WERI-Rb-1 (cell line): ENCODE measurements at regions not wholly inside any gene's neighbourhood (a gene's known extent, or its start where the extent isn't known, plus 50 kb on each side); places are given as distances from the start of the nearest gene placed in this dataset.

ENCODE experiments used
- DNase-seq: peaks from one replicate; pipeline ENCODE4 v3.0.0-alpha.2; 2020
- H3K27ac ChIP-seq: fragments of 250-450 bp; sonication (Bioruptor Pico); 2 replicates; pipeline ENCODE4 v1.5.1; 2020; ENCODE audit warnings: mild to moderate bottlenecking, moderate library complexity
- H3K27me3 ChIP-seq: fragments of 250-450 bp; sonication (Bioruptor Pico); 2 replicates; pipeline ENCODE4 v1.5.1; 2021; ENCODE audit warnings: mild to moderate bottlenecking, low read depth, moderate library complexity; ENCODE audit not compliant: insufficient read depth, severe bottlenecking
- H3K36me3 ChIP-seq: fragments of 250-450 bp; sonication (Bioruptor Pico); 2 replicates; pipeline ENCODE4 v1.5.1; 2020; ENCODE audit warnings: mild to moderate bottlenecking, moderate library complexity
- H3K4me3 ChIP-seq: 2 replicates; pipeline ENCODE4 v1.5.1; 2011; ENCODE audit warnings: low read depth, mild to moderate bottlenecking, control low read depth, low read length
- H3K9me3 ChIP-seq: fragments of 250-450 bp; sonication (Bioruptor Pico); 2 replicates; pipeline ENCODE4 v1.5.1; 2021; ENCODE audit warnings: mild to moderate bottlenecking, moderate library complexity; ENCODE audit not compliant: severe bottlenecking
- CTCF ChIP-seq: IDR thresholded peaks from 2 replicates; pipeline ENCODE4 v1.5.1; 2011; ENCODE audit warnings: low read depth, mild to moderate bottlenecking, control low read depth, inconsistent platforms, low read length

GRCh38 chr12:30110958-30111586 is 327.3 kb upstream of the TMTC1 start:
- no peak overlapping the region for H3K27ac ChIP-seq
- no peak overlapping the region for H3K4me3 ChIP-seq
- no peak for DNase-seq
- no peak for TF ChIP-seq CTCF
- H3K9me3 ChIP-seq: no peaks in the 10 kb centered on the region
- H3K27me3 ChIP-seq: no peaks in the 10 kb centered on the region
- H3K36me3 ChIP-seq: no peaks in the 10 kb centered on the region

GRCh38 chr12:30110498-30110897 is 326.8 kb upstream of the TMTC1 start:
- TF ChIP-seq CTCF: no peak
- DNase-seq: no peak
- Histone ChIP-seq H3K9me3 (no peaks in the 10 kb centered on the region), H3K27ac (no peak overlapping the region), H3K36me3 (no peaks in the 10 kb centered on the region), H3K27me3 (no peaks in the 10 kb centered on the region), H3K4me3 (no peak overlapping the region)

- Histone ChIP-seq H3K36me3 (no peaks in the 10 kb centered on the region), H3K27me3 (no peaks in the 10 kb centered on the region), H3K9me3 (no peaks in the 10 kb centered on the region), H3K27ac (no peak overlapping the region), H3K4me3 (no peak overlapping the region)
- DNase-seq: no peak
- no peak for TF ChIP-seq CTCF
Measured at GRCh38 chr12:30108666-30109065, 324.9 kb upstream of the TMTC1 start.

GRCh38 chr12:30106204-30106965 is 322.6 kb upstream of the TMTC1 start:
- no peak overlapping the region for H3K27ac ChIP-seq
- H3K36me3 ChIP-seq: no peaks in the 10 kb centered on the region
- DNase-seq: peak; percentile 35
- H3K4me3 ChIP-seq: no peak overlapping the region
- no peak for TF ChIP-seq CTCF
- no peaks in the 10 kb centered on the region for H3K27me3 ChIP-seq
- no peaks in the 10 kb centered on the region for H3K9me3 ChIP-seq

GRCh38 chr12:30105505-30105904 is 321.8 kb upstream of the TMTC1 start:
- no peak for TF ChIP-seq CTCF
- DNase-seq: no peak
- no peak overlapping the region for H3K4me3 ChIP-seq
- H3K27ac ChIP-seq: no peak overlapping the region
- no peaks in the 10 kb centered on the region for H3K9me3 ChIP-seq
- no peaks in the 10 kb centered on the region for H3K36me3 ChIP-seq
- H3K27me3 ChIP-seq: no peaks in the 10 kb centered on the region
